Liver (tissue), 8 donors: ENCODE measurements at regions not wholly inside any gene's neighbourhood (a gene's known extent, or its start where the extent isn't known, plus 50 kb on each side); places are given as distances from the start of the nearest gene placed in this dataset.

ENCODE experiments used
- DNase-seq: peaks from one replicate; pipeline ENCODE4 v3.0.0-alpha.2; 2017; ENCODE audit warnings: low spot score
- H3K27ac ChIP-seq, 2 donors: one replicate each; pipeline ENCODE4 v1.7.0; 2013; ENCODE audit warnings: inconsistent platforms in 2 of 2, low read length in 2 of 2, control low read depth in 1 of 2, low read depth in 1 of 2, mild to moderate bottlenecking in 1 of 2
- H3K27me3 ChIP-seq, 4 donors: one replicate each; pipeline versions ENCODE4 v1.6.1 to v1.7.0; 2013; ENCODE audit warnings: low read length in 3 of 4, inconsistent platforms in 1 of 4, mild to moderate bottlenecking in 1 of 4, moderate library complexity in 1 of 4; ENCODE audit not compliant: control insufficient read depth in 4 of 4, insufficient read depth in 4 of 4
- H3K36me3 ChIP-seq, 4 donors: one replicate each; pipeline versions ENCODE4 v1.6.1 to v1.7.0; 2013; ENCODE audit warnings: low read length in 3 of 4, mild to moderate bottlenecking in 3 of 4, low read depth in 1 of 4, moderate library complexity in 1 of 4; ENCODE audit not compliant: control insufficient read depth in 4 of 4, insufficient read depth in 3 of 4
- H3K4me1 ChIP-seq, 4 donors: one replicate each; pipeline versions ENCODE4 v1.6.1 to v1.7.0; 2013; ENCODE audit warnings: low read length in 3 of 4, mild to moderate bottlenecking in 3 of 4, moderate library complexity in 1 of 4; ENCODE audit not compliant: control insufficient read depth in 4 of 4, insufficient read depth in 4 of 4
- H3K4me3 ChIP-seq, 3 donors: one replicate each; pipeline versions ENCODE4 v1.6.1 to v1.7.0; 2013; ENCODE audit warnings: low read length in 3 of 3, control low read depth in 1 of 3, low read depth in 1 of 3, mild to moderate bottlenecking in 1 of 3
- H3K9ac ChIP-seq, 2 donors: one replicate each; pipeline ENCODE4 v1.7.0; 2013; ENCODE audit warnings: low read length in 2 of 2, mild to moderate bottlenecking in 2 of 2, moderate library complexity in 2 of 2, control low read depth in 1 of 2, low read depth in 1 of 2
- H3K9me3 ChIP-seq, 4 donors: one replicate each; pipeline versions ENCODE4 v1.6.1 to v1.7.0; 2013; ENCODE audit warnings: low read length in 3 of 4; ENCODE audit not compliant: control insufficient read depth in 4 of 4
- CTCF ChIP-seq: fragments of 150-350 bp; IDR thresholded peaks from 2 replicates; pipeline ENCODE4 v1.5.1; 2017; ENCODE audit warnings: improper control_type of control experiment, low read depth, low read length; ENCODE audit not compliant: missing input control
- FOXA2 ChIP-seq: IDR thresholded peaks from 2 replicates; pipeline ENCODE4 v1.6.1; 2016; ENCODE audit warnings: antibody characterized with exemption
- GABPA ChIP-seq, 2 donors: IDR thresholded peaks in 1 of 2; conservative IDR thresholded peaks in 1 of 2; 2 replicates each; pipeline ENCODE4 v1.6.1; 2016; ENCODE audit warnings: antibody characterized with exemption in 2 of 2, mild to moderate bottlenecking in 1 of 2, moderate library complexity in 1 of 2
- HNF4G ChIP-seq: IDR thresholded peaks from 2 replicates; pipeline ENCODE4 v1.6.1; 2016; ENCODE audit warnings: antibody characterized with exemption
- JUND ChIP-seq, 2 donors: IDR thresholded peaks; 2 replicates each; pipeline ENCODE4 v1.6.1; 2016; ENCODE audit warnings: antibody characterized with exemption in 2 of 2
- MAX ChIP-seq: IDR thresholded peaks from 2 replicates; pipeline ENCODE4 v1.6.1; 2016; ENCODE audit warnings: antibody characterized with exemption
- REST ChIP-seq: IDR thresholded peaks from 2 replicates; pipeline ENCODE4 v1.6.1; 2016; ENCODE audit warnings: antibody characterized with exemption, mild to moderate bottlenecking
- RXRA ChIP-seq, 2 donors: IDR thresholded peaks; 2 replicates each; pipeline ENCODE4 v1.6.1; 2017 to 2018; ENCODE audit warnings: antibody characterized with exemption in 2 of 2, mild to moderate bottlenecking in 1 of 2
- SP1 ChIP-seq: IDR thresholded peaks from 2 replicates; pipeline ENCODE4 v1.6.1; 2018; ENCODE audit warnings: antibody characterized with exemption, mild to moderate bottlenecking
- WGBS: extraction: QIAGEN DNeasy Blood & Tissue Kit; methylation state at CpG from one replicate; pipeline ENCODE4 v1.1.7; 2013; 5-methylcytosine and 5-hydroxymethylcytosine counted together
- donor health status: healthy.
- donor health status: healthy.
- donor health status: healthy.
- donor health status: healthy.
- donor health status: healthy.

- 72% methylated on average over 5 of the region's 5 CpGs for WGBS
- DNase-seq: no peak
- no peak overlapping the region for H3K9ac ChIP-seq
- no peak for TF ChIP-seq HNF4G
- TF ChIP-seq RXRA (IDR thresholded peaks at IDR 0.05): no peak
- TF ChIP-seq JUND (IDR thresholded peaks at IDR 0.05): no peak
- no peak for TF ChIP-seq CTCF
- TF ChIP-seq GABPA (IDR thresholded peaks at IDR 0.05 in 1 of 2, conservative IDR thresholded peaks at IDR 0.05 in 1 of 2): no peak
- no peak for TF ChIP-seq MAX
- no peak for TF ChIP-seq REST
- no peak overlapping the region for H3K27ac ChIP-seq
- no peaks in the 10 kb centered on the region for H3K36me3 ChIP-seq
- no peaks in the 10 kb centered on the region for H3K27me3 ChIP-seq
- no peak overlapping the region for H3K4me3 ChIP-seq
- peaks cover 0 to 2% (median 0%) of the 10 kb centered on the region in 4 donors for H3K9me3 ChIP-seq
- no peaks in the 10 kb centered on the region for H3K4me1 ChIP-seq
Observed at GRCh38 chr1:56081173-56081572, 498.2 kb downstream of the PLPP3 start.

- WGBS: 83% methylated on average over 5 of the region's 5 CpGs
- DNase-seq: no peak
- H3K36me3 ChIP-seq: no peaks in the 10 kb centered on the region
- H3K9ac ChIP-seq: no peak overlapping the region
- H3K27me3 ChIP-seq: no peaks in the 10 kb centered on the region
- no peak overlapping the region for H3K27ac ChIP-seq
- peaks cover 0 to 7% (median 0%) of the 10 kb centered on the region in 4 donors for H3K9me3 ChIP-seq
- TF ChIP-seq HNF4G: no peak
- TF ChIP-seq MAX: no peak
- TF ChIP-seq FOXA2: no peak
- TF ChIP-seq SP1: no peak
- no peak for TF ChIP-seq REST
- H3K4me3 ChIP-seq: no peak overlapping the region
- H3K4me1 ChIP-seq: no peaks in the 10 kb centered on the region
Observed at GRCh38 chr1:56080123-56080522, 499.2 kb downstream of the PLPP3 start.
